GM19099 (cell line): ENCODE measurements at regions not wholly inside any gene's neighbourhood (a gene's known extent, or its start where the extent isn't known, plus 50 kb on each side); places are given as distances from the start of the nearest gene placed in this dataset.

Source experiments
- POLR2A ChIP-seq: IDR thresholded peaks from 3 replicates; pipeline ENCODE4 v1.6.1; 2011; ENCODE audit warnings: low read depth; ENCODE audit not compliant: insufficient read length; ENCODE audit errors: extremely low read depth

DNA sequence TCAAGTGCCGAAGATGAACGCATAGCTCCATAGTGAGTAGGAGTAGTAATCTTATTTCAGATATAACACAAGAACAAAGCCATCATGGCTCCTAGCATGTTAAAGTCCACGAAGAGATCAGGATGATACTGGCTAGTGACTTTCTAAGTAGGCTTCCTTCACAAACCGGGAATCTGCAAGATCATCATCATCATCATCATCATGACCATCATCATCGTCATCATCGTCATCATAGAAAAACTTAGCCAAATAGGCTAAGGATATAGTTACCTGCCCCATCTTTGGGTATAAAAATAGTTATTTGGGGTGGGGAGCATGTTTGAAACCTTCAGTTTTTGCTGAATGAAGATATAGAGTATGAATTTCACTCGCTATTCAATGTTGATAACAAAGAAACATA, 57.9 kb downstream of the PYDC2 start:
- no peak for TF ChIP-seq POLR2A

DNA sequence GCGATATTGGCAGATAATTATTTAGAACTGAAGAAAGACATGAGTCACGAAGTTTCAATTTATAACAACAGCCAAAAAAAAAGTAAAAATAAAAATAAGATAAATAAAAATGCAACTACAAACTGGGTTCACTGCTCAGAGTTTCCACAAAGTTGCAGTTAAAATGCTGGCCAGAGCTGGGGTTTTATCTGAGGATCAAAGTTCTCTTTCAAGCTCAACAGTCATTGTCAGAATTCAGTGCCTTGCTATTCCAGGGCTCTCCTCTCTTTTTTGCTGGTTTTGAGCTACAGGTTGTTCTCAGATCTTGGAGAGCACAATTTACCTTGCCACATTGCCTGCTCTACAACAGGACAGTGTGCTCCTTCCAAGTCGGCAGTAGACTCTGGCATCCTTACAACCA, 60.1 kb downstream of the PYDC2 start:
- no peak for TF ChIP-seq POLR2A

DNA sequence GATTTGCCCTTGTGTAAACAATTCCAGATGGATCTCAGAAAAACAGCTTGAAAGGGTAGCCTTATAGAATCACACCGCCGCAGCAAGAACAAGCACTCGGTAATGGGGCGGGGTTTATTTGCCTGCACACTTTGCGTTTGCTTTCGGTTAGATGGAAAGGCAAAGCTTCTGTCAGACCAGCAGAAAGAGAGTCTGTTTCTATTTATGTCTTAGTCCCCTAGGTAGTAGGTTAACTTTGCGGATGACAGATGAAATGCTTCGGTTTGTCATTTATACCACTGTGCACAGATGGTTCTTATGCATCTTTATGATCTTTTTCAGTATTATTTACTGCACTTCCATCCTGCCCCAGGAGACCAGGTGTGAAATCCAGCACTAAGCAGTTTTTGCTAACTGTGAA, 62.2 kb downstream of the PYDC2 start:
- no peak for TF ChIP-seq POLR2A

DNA sequence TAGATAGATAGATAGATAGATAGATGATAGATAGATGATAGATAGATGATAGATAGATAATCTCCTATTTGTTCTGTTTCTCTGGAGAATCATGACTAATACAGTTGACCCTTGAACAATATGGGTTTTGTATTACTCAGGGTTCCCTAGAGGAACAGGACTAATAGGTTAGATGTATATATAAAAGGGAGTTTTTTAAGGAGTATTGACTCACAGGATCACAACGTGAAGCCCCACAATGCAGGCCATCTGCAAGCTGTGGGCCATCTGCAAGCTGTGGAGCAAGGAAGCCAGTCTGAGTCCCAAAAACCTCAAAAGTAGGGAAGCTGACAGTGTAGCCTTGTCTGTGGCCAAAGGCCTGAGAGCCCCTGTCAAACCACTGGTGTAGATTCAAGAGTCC, 67.6 kb downstream of the PYDC2 start:
- TF ChIP-seq POLR2A: no peak

DNA sequence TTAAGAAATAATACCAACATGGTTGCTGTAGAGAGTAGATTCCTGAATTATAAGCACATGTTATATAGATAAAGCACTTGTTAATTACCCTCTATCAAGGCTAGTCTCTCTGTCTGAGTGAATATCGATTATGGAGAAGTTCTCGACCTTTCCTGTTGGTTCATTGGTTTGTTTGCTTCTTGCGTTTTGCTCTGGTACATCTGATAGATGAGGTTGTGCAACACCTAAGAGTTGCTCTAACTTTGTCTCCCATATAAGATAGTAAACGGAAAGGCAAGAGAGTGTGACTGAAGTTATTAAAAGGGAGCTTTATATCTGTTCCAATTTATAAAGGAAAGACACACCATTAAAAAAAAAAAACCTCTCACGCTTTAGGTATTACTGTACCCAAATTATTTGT, 69.0 kb downstream of the PYDC2 start:
- no peak for TF ChIP-seq POLR2A

DNA sequence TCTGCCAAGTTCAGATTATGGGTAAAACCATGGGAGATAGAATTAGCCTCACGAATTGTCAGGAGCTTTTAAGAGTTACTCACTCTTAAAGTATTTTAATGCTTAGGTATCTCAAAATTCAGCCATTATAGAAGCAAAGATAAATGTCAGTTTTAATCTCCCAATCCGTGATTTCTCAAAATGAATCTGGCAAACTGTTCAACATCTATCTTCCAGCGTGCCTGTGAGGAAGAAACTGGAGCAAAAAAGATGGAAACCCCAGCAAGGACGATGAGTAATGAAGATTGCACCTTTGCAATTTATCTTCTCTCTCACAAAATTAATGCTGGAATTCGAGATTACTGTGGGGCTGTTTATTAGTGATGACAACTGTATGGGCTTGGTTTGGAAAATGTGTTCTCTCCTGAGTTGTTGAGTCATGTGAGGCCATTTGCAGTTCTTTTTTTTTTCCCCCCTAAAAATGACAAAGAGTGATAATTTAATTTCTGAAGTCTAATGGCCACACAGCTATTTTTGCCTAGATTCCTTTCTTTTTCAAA, 70.5 kb downstream of the PYDC2 start:
- no peak for TF ChIP-seq POLR2A

DNA sequence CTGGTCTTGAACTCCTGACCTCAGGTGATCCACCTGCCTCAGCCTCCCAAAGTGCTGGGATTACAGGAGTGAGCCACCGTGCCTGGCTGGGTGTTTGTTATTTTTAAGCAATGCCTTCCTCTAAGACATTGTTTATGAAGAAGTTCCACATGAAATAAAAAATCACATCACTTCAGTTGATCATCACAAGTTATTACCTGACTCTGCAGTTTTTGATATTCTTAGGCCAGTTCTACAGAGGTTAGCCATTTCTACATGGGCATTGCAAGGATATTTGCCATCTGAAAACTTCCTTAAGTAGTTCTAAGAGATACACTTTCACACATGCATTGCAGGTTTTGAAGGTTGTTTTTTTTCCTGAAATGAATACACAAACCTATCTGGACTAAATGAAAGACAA, 82.1 kb downstream of the PYDC2 start:
- TF ChIP-seq POLR2A: no peak

DNA sequence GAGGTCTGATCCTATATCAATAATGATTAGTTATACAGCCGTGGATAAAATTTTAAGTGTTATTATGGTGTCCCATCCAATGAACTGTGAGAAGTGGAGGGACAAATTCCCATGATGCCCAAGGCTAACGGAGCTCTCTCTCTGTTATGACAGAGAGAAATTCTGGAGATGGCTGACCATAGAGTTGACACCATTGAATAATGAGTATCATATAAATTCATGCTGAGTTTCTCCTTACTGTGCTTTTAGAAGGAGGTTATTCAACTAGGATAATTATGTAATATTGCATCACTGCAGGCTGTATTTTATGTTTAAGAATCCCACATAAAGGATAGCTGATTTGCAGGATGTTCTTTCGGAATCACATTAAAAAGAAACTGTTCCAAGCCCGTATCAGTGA, 82.9 kb downstream of the PYDC2 start:
- no peak for TF ChIP-seq POLR2A

DNA sequence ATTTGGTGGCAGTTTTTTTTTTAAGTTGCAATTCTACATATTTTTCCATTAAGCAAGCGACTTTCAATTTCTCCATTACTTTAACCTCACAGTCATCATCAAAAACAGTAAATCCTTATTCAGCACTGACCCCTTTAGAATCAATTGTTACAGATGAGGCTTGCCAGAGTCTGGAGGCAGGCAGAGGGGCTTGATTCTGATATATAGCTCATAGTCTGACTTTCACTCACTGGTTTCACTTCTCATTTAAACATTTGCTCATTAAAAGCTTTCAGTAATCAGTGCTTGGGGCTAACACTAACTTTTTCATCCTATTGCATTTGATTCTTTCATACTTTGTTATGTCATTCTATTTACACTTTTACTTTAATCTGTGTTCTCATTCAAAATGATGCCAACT, 88.4 kb downstream of the PYDC2 start:
- TF ChIP-seq POLR2A: no peak

DNA sequence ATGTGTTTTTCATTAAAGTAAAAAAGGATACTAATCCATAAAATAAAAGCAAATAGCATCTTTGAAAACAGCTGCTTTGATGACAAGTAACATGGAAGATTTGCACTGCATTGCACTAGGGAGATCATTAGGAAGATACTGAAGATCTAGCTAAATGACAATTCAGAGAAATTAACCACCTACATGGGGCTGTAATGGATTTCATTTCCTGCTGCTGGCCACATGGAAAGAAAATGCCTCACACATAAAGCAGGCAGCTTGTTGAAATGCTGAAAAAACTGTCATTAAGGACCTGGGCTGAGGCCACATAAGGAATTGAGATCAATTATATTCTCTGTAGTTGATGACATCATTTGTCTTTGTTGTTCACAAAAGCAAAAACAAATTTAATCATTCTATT, 94.1 kb downstream of the PYDC2 start:
- TF ChIP-seq POLR2A: no peak

DNA sequence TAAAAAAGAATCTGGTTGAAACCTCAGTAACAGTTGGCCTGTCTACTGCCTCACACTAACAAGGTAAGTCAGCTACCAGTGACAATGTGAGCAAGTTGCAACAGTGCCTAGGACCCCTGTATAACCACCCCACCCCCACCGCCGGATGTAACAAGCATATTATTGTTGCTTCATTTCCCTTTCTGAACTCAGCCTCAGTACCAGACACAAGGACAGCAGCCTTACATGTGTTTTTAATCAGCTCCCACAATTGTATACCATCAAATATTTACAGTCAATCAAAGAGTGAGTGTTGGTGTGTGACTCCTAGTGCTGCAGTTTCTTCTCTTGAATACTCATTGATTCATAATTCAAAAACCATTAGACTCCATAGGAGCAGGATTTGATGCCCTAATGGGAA, 96.4 kb downstream of the PYDC2 start:
- no peak for TF ChIP-seq POLR2A

DNA sequence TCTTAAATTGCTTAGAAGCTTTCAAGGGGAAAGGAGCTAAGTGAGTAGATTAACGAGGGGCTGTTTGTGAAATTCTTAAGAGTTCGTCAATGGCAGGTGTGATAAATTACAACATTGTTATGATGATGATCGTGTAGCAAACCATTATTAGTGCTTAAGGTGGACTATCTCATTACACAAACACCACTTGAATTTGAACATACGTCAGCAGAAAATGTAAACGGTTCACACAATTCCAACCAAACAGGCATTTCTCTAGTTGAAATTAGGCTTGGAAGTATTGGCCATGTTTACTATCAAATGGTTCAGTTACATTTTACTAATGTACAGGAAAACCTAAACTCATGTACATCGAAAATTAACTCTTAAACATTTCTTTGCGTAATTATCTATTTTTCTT, 102.8 kb downstream of the PYDC2 start:
- TF ChIP-seq POLR2A: no peak

DNA sequence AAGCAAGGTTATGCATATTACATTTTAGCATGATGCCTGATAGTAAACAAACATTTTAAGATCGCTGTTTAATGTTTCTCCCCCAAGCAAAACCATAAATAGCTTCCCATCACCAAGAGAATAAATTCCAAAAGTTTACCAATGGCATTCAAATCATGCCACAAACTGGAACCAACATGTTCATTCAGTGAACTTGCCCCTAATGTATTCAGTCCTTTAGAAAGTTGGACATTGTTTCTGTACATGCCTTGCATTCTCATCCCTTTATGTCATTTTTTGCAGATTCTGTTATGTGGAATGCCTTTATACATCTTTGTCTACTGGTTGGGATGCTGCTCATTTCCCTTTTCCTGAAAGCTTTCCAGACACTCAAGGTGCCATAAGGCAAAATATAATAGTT, 105.5 kb downstream of the PYDC2 start:
- no peak for TF ChIP-seq POLR2A

DNA sequence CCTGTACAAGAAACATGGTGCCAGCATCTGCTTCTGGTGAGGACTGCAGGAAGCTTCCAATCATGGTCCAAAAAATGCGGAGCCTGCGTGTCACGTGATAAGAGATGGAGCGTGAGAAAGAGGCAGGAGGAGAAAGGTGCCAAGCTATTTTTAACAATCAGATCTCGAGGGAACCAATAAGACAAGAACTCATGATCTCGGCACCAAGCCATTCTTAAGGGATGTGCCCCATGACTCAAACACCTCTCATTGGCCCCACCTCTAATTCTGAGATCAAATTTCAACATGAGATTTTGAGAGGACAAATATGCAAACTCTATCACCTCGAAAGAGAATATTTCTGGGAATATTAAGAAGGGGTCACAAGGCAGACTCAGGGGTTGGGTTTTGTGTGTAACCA, 107.2 kb downstream of the PYDC2 start:
- TF ChIP-seq POLR2A: no peak

DNA sequence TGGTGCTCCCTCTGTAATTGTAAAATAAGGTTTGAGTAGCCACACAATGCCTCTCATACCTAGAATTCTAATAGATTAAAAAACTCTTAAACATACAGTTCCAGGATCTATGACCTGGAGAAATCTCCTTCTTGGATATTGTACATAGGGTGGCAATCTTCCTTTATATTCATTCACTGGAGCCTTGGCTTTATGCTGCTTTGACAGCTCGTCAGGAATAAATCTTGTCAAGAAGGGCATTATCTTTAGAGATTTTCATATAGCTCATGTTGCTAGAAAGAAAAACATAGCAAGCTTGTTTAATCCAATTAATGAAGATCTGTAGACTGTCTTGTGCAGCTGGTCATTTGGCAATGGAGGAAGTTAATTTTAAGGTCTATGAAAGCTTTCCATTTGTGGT, 131.1 kb downstream of the PYDC2 start:
- no peak for TF ChIP-seq POLR2A

DNA sequence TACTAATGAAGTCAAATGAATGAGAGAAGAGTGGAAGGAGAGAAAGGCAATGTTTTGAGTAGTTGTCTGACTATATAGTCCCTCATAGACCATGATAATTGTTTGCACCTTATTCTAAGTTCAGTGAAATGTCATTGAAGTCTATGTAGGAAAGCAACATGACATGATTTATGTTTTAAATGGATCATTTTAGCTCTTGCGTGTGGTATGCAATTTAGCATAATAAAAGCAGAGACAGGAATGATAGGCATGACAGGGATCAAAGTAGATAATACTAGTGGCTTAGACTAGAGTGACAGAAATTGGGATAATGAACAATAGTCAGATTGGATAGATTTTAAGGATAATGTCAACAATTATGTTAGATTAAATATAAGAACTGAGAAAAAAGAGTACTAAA, 132.5 kb downstream of the PYDC2 start:
- TF ChIP-seq POLR2A: no peak

DNA sequence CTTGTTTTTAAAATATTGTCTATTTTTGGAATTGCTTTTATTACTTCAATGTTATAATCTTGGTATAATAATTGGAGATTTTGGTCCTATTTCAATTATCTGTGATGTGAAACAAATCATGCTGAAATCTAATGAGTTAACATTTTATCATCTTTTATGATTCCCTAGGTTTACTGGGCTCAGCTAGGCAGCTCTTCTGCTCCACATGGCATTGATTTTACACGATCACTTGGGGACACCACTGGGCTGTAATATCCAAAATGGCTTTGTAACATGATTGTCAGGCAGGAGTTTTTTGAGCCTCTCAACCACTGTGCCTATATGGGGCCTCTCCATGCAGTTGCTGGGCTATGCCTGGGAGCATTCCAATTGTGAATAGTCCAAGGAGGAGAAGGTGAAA, 163.3 kb downstream of the PYDC2 start:
- no peak for TF ChIP-seq POLR2A

DNA sequence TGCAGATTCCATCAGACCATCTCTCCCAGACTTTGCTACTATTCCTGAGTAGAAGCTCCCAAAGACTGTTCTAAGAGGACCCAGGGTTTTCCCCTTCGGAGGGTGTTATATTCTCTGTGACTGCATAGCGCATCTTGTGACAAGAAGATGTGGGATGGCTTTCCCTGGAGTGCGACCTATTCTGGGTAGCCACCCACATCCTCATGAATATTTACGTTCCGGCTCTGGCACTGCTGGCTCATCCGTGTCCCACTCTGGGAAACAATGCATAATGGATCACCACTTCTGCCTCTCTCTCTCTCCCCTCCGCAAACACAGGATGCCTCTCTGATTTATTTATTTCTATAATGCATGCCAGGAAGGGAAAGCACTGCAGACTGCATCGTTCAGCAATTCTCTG, 166.1 kb downstream of the PYDC2 start:
- no peak for TF ChIP-seq POLR2A

DNA sequence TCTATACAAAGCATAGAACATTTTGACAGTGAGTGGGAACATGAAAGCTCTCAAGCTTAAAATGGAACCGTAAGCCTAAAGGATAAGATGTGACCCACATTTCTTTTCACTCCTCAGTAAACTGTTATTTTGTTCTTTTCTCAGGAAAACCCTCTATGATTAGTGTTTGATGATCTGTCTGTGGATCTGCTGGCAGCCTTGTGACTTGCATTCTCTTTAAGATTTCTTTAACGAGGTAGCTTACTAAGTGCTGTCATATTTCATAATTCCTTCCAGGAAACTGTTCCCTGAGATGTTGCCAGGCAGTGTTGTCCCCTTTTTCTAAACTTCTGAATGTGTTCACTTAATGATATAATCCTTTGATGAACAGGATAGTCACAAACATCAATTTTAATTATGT, 167.6 kb downstream of the PYDC2 start:
- no peak for TF ChIP-seq POLR2A

DNA sequence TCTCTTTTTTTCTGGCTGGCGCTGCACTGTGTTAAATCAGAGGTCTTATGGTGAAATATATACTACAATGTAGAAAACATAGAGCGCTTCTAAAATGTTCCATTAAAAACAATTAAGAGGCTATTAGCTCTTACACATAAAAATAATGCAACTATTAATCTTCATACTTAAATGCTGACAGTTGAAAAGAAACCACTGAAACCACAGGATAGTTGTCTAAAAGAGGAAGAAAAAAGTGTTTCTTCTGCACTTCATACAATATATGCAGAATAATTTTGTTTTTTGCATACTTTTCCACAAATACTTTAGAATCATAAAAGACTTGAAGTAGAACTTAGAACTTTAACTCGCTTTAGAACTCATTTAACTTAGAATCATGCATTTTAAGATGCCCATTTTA, 170.5 kb downstream of the PYDC2 start:
- no peak for TF ChIP-seq POLR2A
